Vagina (tissue), 2 donors: ENCODE measurements at regions not wholly inside any gene's neighbourhood (a gene's known extent, or its start where the extent isn't known, plus 50 kb on each side); places are given as distances from the start of the nearest gene placed in this dataset.

Source experiments
- DNase-seq, 2 donors: peaks; one replicate each; pipeline ENCODE4 v3.0.0-alpha.2; 2017; ENCODE audit errors: extremely low spot score in 2 of 2
- H3K27ac ChIP-seq: fragments of 200-600 bp; sonication (generic); one replicate; pipeline ENCODE4 v1.5.1; 2019
- H3K27me3 ChIP-seq: fragments of 200-600 bp; sonication (generic); one replicate; pipeline ENCODE4 v1.5.1; 2019
- H3K36me3 ChIP-seq, 2 donors: fragments of 200-600 bp; sonication (generic); one replicate each; pipeline ENCODE4 v1.5.1; 2017 to 2019
- H3K4me1 ChIP-seq: fragments of 200-600 bp; sonication (generic); one replicate; pipeline ENCODE4 v1.5.1; 2019
- H3K4me3 ChIP-seq, 2 donors: fragments of 200-600 bp; sonication (generic); 1 replicate in 1 of 2; 2 replicates in 1 of 2; pipeline ENCODE4 v1.5.1; 2016 to 2019
- H3K9me3 ChIP-seq: fragments of 200-600 bp; sonication (generic); one replicate; pipeline ENCODE4 v1.5.1; 2019
- CTCF ChIP-seq, 3 experiments: fragments of 450-650 bp in 2 of 3; fragments of 200-600 bp in 1 of 3; sonication (generic) in 1 of 3; IDR thresholded peaks; one replicate each; pipeline ENCODE4 v1.5.1; 2017 to 2019; ENCODE audit warnings: antibody characterized with exemption in 3 of 3, mild to moderate bottlenecking in 2 of 3, moderate library complexity in 2 of 3
- POLR2A ChIP-seq, 2 donors: fragments of 450-650 bp; IDR thresholded peaks; one replicate each; pipeline ENCODE4 v1.6.1; 2017; ENCODE audit warnings: antibody characterized with exemption in 2 of 2, mild to moderate bottlenecking in 2 of 2, moderate library complexity in 2 of 2
- POLR2AphosphoS5 ChIP-seq, 2 donors: sonication (generic); formaldehyde crosslinking; IDR thresholded peaks; one replicate each; pipeline ENCODE4 v1.9.0; 2017; ENCODE audit warnings: antibody characterized with exemption in 2 of 2, mild to moderate bottlenecking in 2 of 2, low read depth in 1 of 2; ENCODE audit not compliant: insufficient read depth in 1 of 2
- intact Hi-C: fragments of 100-400 bp; cut with DNase I; formaldehyde crosslinking; loops from one replicate; pipeline ENCODE4 v1.15.1; 2023

GRCh38 chr5:38722918-38723317, 122.9 kb upstream of the OSMR start:
- Histone ChIP-seq H3K4me3 (no peak overlapping the region), H3K9me3 (no peaks in the 10 kb centered on the region), H3K4me1 (peaks cover 7% of the 10 kb centered on the region), H3K27ac (no peak overlapping the region), H3K27me3 (no peaks in the 10 kb centered on the region), H3K36me3 (no peaks in the 10 kb centered on the region)
- intact Hi-C loops, result no loop called here
- DNase-seq, result no peak
- TF ChIP-seq CTCF (IDR thresholded peaks at IDR 0.05) (no peak), POLR2A (IDR thresholded peaks at IDR 0.05) (no peak), POLR2AphosphoS5 (IDR thresholded peaks at IDR 0.05; ENCODE audit: insufficient read depth in 1 of 2, low read depth in 1 of 2) (no peak)

GRCh38 chr5:38723426-38723825, 122.4 kb upstream of the OSMR start:
- no peaks in the 10 kb centered on the region for H3K9me3 ChIP-seq
- no peak for DNase-seq
- no peak overlapping the region for H3K27ac ChIP-seq
- no peaks in the 10 kb centered on the region for H3K36me3 ChIP-seq
- TF ChIP-seq CTCF (IDR thresholded peaks at IDR 0.05), result no peak
- no peak for TF ChIP-seq POLR2AphosphoS5 (IDR thresholded peaks at IDR 0.05; ENCODE audit: insufficient read depth in 1 of 2, low read depth in 1 of 2)
- TF ChIP-seq POLR2A (IDR thresholded peaks at IDR 0.05), result no peak
- intact Hi-C loops, result no loop called here
- H3K4me1 ChIP-seq, result peaks cover 5% of the 10 kb centered on the region
- no peak overlapping the region for H3K4me3 ChIP-seq
- no peaks in the 10 kb centered on the region for H3K27me3 ChIP-seq

GRCh38 chr5:38724301-38725030, 121.3 kb upstream of the OSMR start:
- H3K27ac ChIP-seq, result no peak overlapping the region
- H3K4me1 ChIP-seq, result no peaks in the 10 kb centered on the region
- intact Hi-C loops, result no loop called here

GRCh38 chr5:38725371-38725865, 120.4 kb upstream of the OSMR start:
- intact Hi-C loops, result no loop called here
- H3K4me1 ChIP-seq, result no peaks in the 10 kb centered on the region
- no peaks in the 10 kb centered on the region for H3K27me3 ChIP-seq
- no peak overlapping the region for H3K27ac ChIP-seq
- TF ChIP-seq POLR2A (IDR thresholded peaks at IDR 0.05) (no peak), CTCF (IDR thresholded peaks at IDR 0.05) (no peak), POLR2AphosphoS5 (IDR thresholded peaks at IDR 0.05; ENCODE audit: insufficient read depth in 1 of 2, low read depth in 1 of 2) (no peak)
- H3K36me3 ChIP-seq, result no peaks in the 10 kb centered on the region
- H3K4me3 ChIP-seq, result no peak overlapping the region
- H3K9me3 ChIP-seq, result no peaks in the 10 kb centered on the region
- DNase-seq, result no peak

More at GRCh38 chr5:38724301-38725030, 121.3 kb upstream of the OSMR start:
- DNase-seq, result no peak
- TF ChIP-seq POLR2AphosphoS5 (IDR thresholded peaks at IDR 0.05; ENCODE audit: insufficient read depth in 1 of 2, low read depth in 1 of 2) (no peak), POLR2A (IDR thresholded peaks at IDR 0.05) (no peak), CTCF (IDR thresholded peaks at IDR 0.05) (no peak)
- H3K4me3 ChIP-seq, result no peak overlapping the region
- H3K36me3 ChIP-seq, result no peaks in the 10 kb centered on the region
- no peaks in the 10 kb centered on the region for H3K27me3 ChIP-seq
- no peaks in the 10 kb centered on the region for H3K9me3 ChIP-seq

- intact Hi-C loops, result no loop called here
- no peak for DNase-seq
- no peak overlapping the region for H3K4me3 ChIP-seq
Measured at GRCh38 chr5:38726279-38726678, 119.5 kb upstream of the OSMR start.

More at GRCh38 chr5:38726279-38726678, 119.5 kb upstream of the OSMR start:
- H3K9me3 ChIP-seq, result no peaks in the 10 kb centered on the region
- H3K27me3 ChIP-seq, result no peaks in the 10 kb centered on the region
- H3K4me1 ChIP-seq, result no peaks in the 10 kb centered on the region
- H3K36me3 ChIP-seq, result no peaks in the 10 kb centered on the region
- TF ChIP-seq CTCF (IDR thresholded peaks at IDR 0.05), result no peak
- no peak for TF ChIP-seq POLR2AphosphoS5 (IDR thresholded peaks at IDR 0.05; ENCODE audit: insufficient read depth in 1 of 2, low read depth in 1 of 2)
- no peak for TF ChIP-seq POLR2A (IDR thresholded peaks at IDR 0.05)
- H3K27ac ChIP-seq, result no peak overlapping the region
